ENCODE measurements at regions not wholly inside any gene's neighbourhood (a gene's known extent, or its start where the extent isn't known, plus 50 kb on each side); places are given as distances from the start of the nearest gene placed in this dataset.

GRCh38 chr12:62128175-62128975, 131.8 kb upstream of the USP15 start:
- TF ChIP-seq EZH2 (IDR thresholded peaks at IDR 0.05; ENCODE audit: low read depth) (no peak), CTCF (conservative IDR thresholded peaks at IDR 0.05) (no peak)
